Osteoblast (primary cell): ENCODE measurements at regions not wholly inside any gene's neighbourhood (a gene's known extent, or its start where the extent isn't known, plus 50 kb on each side); places are given as distances from the start of the nearest gene placed in this dataset.

ENCODE experiments used
- DNase-seq: peaks from one replicate; pipeline ENCODE4 v3.0.0; 2011; ENCODE audit warnings: low spot score, mixed read lengths; ENCODE audit not compliant: insufficient read length; ENCODE audit errors: missing footprints
- H2AFZ ChIP-seq: 2 replicates; pipeline ENCODE4 v1.6.0; 2011; ENCODE audit warnings: mild to moderate bottlenecking, low read length
- H3K27ac ChIP-seq: 2 replicates; pipeline ENCODE4 v1.5.1; 2011; ENCODE audit warnings: mild to moderate bottlenecking, low read depth, low read length, moderate library complexity
- H3K27me3 ChIP-seq: 2 replicates; pipeline ENCODE4 v1.6.0; 2012; ENCODE audit warnings: mild to moderate bottlenecking, control low read depth, inconsistent platforms, low read length, moderate library complexity; ENCODE audit not compliant: insufficient read depth
- H3K36me3 ChIP-seq: 2 replicates; pipeline ENCODE4 v1.5.1; 2011; ENCODE audit warnings: mild to moderate bottlenecking, low read length, control low read depth, moderate library complexity; ENCODE audit not compliant: insufficient read depth
- H3K4me1 ChIP-seq: 2 replicates; pipeline ENCODE4 v1.5.1; 2011; ENCODE audit warnings: mild to moderate bottlenecking, low read length, control low read depth, moderate library complexity; ENCODE audit not compliant: insufficient read depth
- H3K4me2 ChIP-seq: 2 replicates; pipeline ENCODE4 v1.6.0; 2011; ENCODE audit warnings: mild to moderate bottlenecking, low read length; ENCODE audit not compliant: insufficient read depth
- H3K4me3 ChIP-seq: fragments of 200-600 bp; sonication (generic); 3 replicates; pipeline ENCODE4 v1.5.1; 2012; ENCODE audit warnings: mild to moderate bottlenecking, low read length, inconsistent platforms; ENCODE audit not compliant: insufficient read depth
- H3K79me2 ChIP-seq: 2 replicates; pipeline ENCODE4 v1.6.0; 2012; ENCODE audit warnings: mild to moderate bottlenecking, low read length, control low read depth, inconsistent platforms; ENCODE audit not compliant: insufficient read depth
- H3K9me3 ChIP-seq: 2 replicates; pipeline ENCODE4 v1.5.1; 2011; ENCODE audit warnings: low read depth, low read length, control low read depth
- H4K20me1 ChIP-seq: 2 replicates; pipeline ENCODE4 v1.6.0; 2012; ENCODE audit warnings: mild to moderate bottlenecking, low read length, control low read depth; ENCODE audit not compliant: insufficient read depth
- TF ChIP-seq, protein P1 (sequence below): IDR thresholded peaks from 2 replicates; pipeline ENCODE4 v1.5.1; 2011; ENCODE audit warnings: mild to moderate bottlenecking, low read depth, low read length, moderate library complexity; ENCODE audit errors: extremely low read depth

DNA sequence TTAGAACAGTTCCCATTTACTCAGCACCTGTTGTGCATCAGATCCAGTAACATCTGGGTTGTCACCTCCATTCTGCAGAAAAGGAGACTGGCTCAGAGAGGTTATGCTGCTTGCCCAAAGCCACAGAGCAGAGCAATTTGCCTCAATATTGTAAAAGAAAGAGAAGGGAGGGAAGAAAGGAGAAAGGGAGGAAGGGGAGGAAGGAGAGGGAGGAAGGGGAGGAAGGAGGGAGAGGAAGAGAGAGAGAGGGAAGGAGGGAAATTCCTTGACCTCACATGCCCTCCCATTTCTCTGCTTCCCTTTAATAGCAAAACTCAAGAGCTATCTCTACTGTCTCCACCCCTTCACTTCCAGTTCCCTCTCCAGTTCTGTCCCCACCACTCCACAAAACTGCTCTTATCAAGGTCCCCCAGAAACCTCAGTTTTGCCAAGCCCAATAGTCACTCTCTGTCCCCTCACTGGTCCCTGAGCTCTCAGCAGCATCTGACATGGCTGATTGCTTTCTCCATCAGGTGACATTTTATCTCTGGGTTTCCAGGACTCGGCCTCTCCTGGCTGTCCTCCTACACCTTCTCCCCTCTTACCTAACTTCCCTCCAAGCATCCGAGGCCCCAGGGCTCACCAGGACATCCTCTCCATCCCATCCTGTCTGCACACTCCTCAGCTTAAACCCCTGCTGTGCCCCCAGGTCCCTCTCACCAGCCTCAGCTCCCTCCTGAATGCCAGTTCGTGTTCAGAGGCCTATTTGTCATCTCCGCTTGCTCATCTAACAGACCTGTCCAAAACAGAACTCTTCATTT lies 104.7 kb upstream of the LINGO1 start:
- DNase-seq: no peak
- Histone ChIP-seq H3K27ac (no peak overlapping the region), H3K4me1 (no peaks in the 10 kb centered on the region), H3K79me2 (no peaks in the 10 kb centered on the region), H3K4me2 (no peak overlapping the region), H3K27me3 (peaks cover 7% of the 10 kb centered on the region), H3K9me3 (no peaks in the 10 kb centered on the region), H3K36me3 (no peaks in the 10 kb centered on the region), H3K4me3 (no peak overlapping the region), H2AFZ (no peak overlapping the region), H4K20me1 (no peaks in the 10 kb centered on the region)
- TF ChIP-seq, protein P1, sequence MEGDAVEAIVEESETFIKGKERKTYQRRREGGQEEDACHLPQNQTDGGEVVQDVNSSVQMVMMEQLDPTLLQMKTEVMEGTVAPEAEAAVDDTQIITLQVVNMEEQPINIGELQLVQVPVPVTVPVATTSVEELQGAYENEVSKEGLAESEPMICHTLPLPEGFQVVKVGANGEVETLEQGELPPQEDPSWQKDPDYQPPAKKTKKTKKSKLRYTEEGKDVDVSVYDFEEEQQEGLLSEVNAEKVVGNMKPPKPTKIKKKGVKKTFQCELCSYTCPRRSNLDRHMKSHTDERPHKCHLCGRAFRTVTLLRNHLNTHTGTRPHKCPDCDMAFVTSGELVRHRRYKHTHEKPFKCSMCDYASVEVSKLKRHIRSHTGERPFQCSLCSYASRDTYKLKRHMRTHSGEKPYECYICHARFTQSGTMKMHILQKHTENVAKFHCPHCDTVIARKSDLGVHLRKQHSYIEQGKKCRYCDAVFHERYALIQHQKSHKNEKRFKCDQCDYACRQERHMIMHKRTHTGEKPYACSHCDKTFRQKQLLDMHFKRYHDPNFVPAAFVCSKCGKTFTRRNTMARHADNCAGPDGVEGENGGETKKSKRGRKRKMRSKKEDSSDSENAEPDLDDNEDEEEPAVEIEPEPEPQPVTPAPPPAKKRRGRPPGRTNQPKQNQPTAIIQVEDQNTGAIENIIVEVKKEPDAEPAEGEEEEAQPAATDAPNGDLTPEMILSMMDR: no peak

DNA sequence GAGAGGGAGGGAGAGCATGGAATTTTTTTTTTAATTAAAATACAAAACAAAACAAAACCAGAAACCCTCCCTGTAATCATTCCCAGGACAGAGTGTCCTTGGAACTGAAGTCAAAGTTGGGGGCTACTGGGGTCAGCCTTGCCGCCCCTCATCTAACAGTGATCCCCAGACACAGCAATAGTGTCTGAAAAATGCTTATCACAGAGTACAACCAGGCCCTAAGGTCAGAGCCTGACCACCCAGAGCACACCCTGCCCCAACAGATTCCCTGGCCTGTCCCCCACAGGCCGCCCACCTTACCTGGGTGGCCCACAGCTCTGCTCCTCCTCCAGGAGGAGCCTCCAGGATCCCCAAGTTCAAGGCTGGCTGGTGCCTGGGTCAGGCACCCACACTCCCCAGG lies 101.6 kb upstream of the LINGO1 start:
- no peak overlapping the region for H3K27ac ChIP-seq
- H3K4me3 ChIP-seq: no peak overlapping the region
- H3K36me3 ChIP-seq: no peaks in the 10 kb centered on the region
- H4K20me1 ChIP-seq: no peaks in the 10 kb centered on the region
- no peaks in the 10 kb centered on the region for H3K4me1 ChIP-seq
- H3K9me3 ChIP-seq: no peaks in the 10 kb centered on the region
- H3K27me3 ChIP-seq: peaks cover 4% of the 10 kb centered on the region
- TF ChIP-seq, protein P1: no peak
- no peaks in the 10 kb centered on the region for H3K79me2 ChIP-seq
- H2AFZ ChIP-seq: no peak overlapping the region
- no peak overlapping the region for H3K4me2 ChIP-seq
- DNase-seq: no peak

DNA sequence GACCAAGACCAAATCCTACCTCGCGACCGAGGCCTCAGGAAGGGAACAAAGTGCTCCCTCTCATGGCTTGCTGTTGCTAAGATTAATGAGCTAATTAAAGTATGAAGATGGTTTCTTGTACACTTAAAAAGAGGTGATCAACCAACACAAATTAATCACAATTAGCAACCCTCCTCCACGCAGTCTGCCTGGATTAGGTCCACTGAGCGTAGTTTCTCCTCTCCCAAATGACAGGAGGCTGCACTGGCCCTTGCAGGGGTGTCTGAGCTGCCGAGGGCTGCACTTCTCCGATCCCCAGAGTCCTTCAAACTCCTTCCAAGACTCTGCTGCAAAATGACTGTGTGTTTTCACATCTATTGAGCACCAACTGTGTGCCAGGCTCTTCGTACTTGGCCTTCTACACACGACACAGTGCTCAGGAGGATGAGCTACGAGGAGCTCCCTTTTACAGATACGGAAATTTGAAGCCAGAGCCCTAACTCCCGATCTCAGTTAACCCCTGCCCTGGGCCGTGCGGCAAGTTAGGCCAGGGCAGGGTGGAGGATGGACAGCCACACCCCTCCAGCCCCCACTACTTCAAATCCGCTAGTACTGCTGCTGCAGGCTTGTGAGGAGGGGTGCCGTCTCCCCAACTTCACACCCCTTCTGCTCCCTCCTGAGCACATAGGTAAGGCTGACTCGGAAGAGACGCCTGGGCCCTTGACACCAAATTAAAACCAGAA lies 101.0 kb upstream of the LINGO1 start:
- peaks cover 4% of the 10 kb centered on the region for H3K27me3 ChIP-seq
- TF ChIP-seq, protein P1: no peak
- H3K4me1 ChIP-seq: no peaks in the 10 kb centered on the region

More for the DNA sequence above, 101.0 kb upstream of the LINGO1 start:
- Histone ChIP-seq H3K4me2 (no peak overlapping the region), H3K79me2 (no peaks in the 10 kb centered on the region), H3K27ac (no peak overlapping the region), H2AFZ (no peak overlapping the region), H3K36me3 (no peaks in the 10 kb centered on the region), H4K20me1 (no peaks in the 10 kb centered on the region), H3K9me3 (no peaks in the 10 kb centered on the region), H3K4me3 (no peak overlapping the region)
- no peak for DNase-seq
